ENCODE measurements at regions not wholly inside any gene's neighbourhood (a gene's known extent, or its start where the extent isn't known, plus 50 kb on each side); places are given as distances from the start of the nearest gene placed in this dataset.

- ChIA-PET POLR2A (no interaction called here), CTCF (no interaction called here)
- H3K36me3 Mint-ChIP-seq (ENCODE audit: low read depth), result no peaks in the 10 kb centered on the region
- H3K4me1 ChIP-seq (ENCODE audit: insufficient read depth, low read length), result no peaks in the 10 kb centered on the region
- H3K4me3 ChIP-seq (ENCODE audit: low read length), result no peak overlapping the region
- H3K9me3 Mint-ChIP-seq, result peaks cover 10% of the 10 kb centered on the region
- no peaks in the 10 kb centered on the region for H3K27me3 Mint-ChIP-seq
- intact Hi-C loops (cut with DNase I, micrococcal nuclease), result no loop called here
- DNase-seq (no peak), ATAC-seq (ENCODE audit: poor library complexity) (no peak)
- H3K9me3 ChIP-seq (ENCODE audit: control insufficient read depth in 1 of 2, insufficient read depth in 1 of 2, low read length in 2 of 2), result peaks cover 0 to 5% of the 10 kb centered on the region in 2 experiments
- H3K27me3 ChIP-seq (ENCODE audit: control insufficient read depth in 1 of 2, insufficient read depth in 2 of 2, low read length in 2 of 2), result no peaks in the 10 kb centered on the region
- H3K36me3 ChIP-seq (ENCODE audit: insufficient read depth, low read length), result no peaks in the 10 kb centered on the region
- no peak overlapping the region for H3K4me3 Mint-ChIP-seq
- H3K4me1 Mint-ChIP-seq (ENCODE audit: low read depth), result no peaks in the 10 kb centered on the region
- no peak overlapping the region for H3K27ac ChIP-seq (ENCODE audit: low read depth in 1 of 2, low read length in 2 of 2)
- no peak for TF ChIP-seq CTCF (IDR thresholded peaks at IDR 0.05)
- no peak overlapping the region for H3K27ac Mint-ChIP-seq
Measured at GRCh38 chr4:22999419-22999818, 306.7 kb downstream of the GBA3 start.

GRCh38 chr4:22997358-22998224 lies 304.9 kb downstream of the GBA3 start:
- Mint-ChIP-seq H3K27ac (no peak overlapping the region), H3K36me3 (ENCODE audit: low read depth) (no peaks in the 10 kb centered on the region), H3K27me3 (no peaks in the 10 kb centered on the region), H3K4me3 (no peak overlapping the region), H3K9me3 (peaks cover 10% of the 10 kb centered on the region), H3K4me1 (ENCODE audit: low read depth) (no peaks in the 10 kb centered on the region)
- no peak overlapping the region for H3K4me3 ChIP-seq (ENCODE audit: low read length)
- DNase-seq (no peak), ATAC-seq (ENCODE audit: poor library complexity) (no peak)
- intact Hi-C loops (cut with DNase I, micrococcal nuclease), result no loop called here
- no peak for TF ChIP-seq CTCF (IDR thresholded peaks at IDR 0.05)
- H3K4me1 ChIP-seq (ENCODE audit: insufficient read depth, low read length), result no peaks in the 10 kb centered on the region
- H3K36me3 ChIP-seq (ENCODE audit: insufficient read depth, low read length), result no peaks in the 10 kb centered on the region
- no peak overlapping the region for H3K27ac ChIP-seq (ENCODE audit: low read depth in 1 of 2, low read length in 2 of 2)
- ChIA-PET POLR2A (no interaction called here), CTCF (no interaction called here)
- H3K9me3 ChIP-seq (ENCODE audit: control insufficient read depth in 1 of 2, insufficient read depth in 1 of 2, low read length in 2 of 2), result peaks cover 0 to 5% of the 10 kb centered on the region in 2 experiments
- no peaks in the 10 kb centered on the region for H3K27me3 ChIP-seq (ENCODE audit: control insufficient read depth in 1 of 2, insufficient read depth in 2 of 2, low read length in 2 of 2)

GRCh38 chr4:22991576-22991975 lies 298.8 kb downstream of the GBA3 start:
- Histone ChIP-seq H3K4me1 (ENCODE audit: insufficient read depth, low read length) (no peaks in the 10 kb centered on the region), H3K27me3 (ENCODE audit: control insufficient read depth in 1 of 2, insufficient read depth in 2 of 2, low read length in 2 of 2) (no peaks in the 10 kb centered on the region), H3K36me3 (ENCODE audit: insufficient read depth, low read length) (no peaks in the 10 kb centered on the region), H3K27ac (ENCODE audit: low read depth in 1 of 2, low read length in 2 of 2) (no peak overlapping the region), H3K9me3 (ENCODE audit: control insufficient read depth in 1 of 2, insufficient read depth in 1 of 2, low read length in 2 of 2) (no peaks in the 10 kb centered on the region), H3K4me3 (ENCODE audit: low read length) (no peak overlapping the region)
- no peak overlapping the region for H3K4me3 Mint-ChIP-seq
- no peaks in the 10 kb centered on the region for H3K4me1 Mint-ChIP-seq (ENCODE audit: low read depth)
- ATAC-seq (ENCODE audit: poor library complexity), result no peak
- DNase-seq, result no peak
- ChIA-PET CTCF (interaction anchor here (0.9 kb wide), 1 partner anchor 36 kb away, joined by 3 read pairs; no protein-coding TSS in a partner anchor), POLR2A (no interaction called here)
- intact Hi-C loops (cut with DNase I, micrococcal nuclease), result no loop called here
- H3K9me3 Mint-ChIP-seq, result peaks cover 2% of the 10 kb centered on the region
- H3K36me3 Mint-ChIP-seq (ENCODE audit: low read depth), result no peaks in the 10 kb centered on the region
- H3K27me3 Mint-ChIP-seq, result no peaks in the 10 kb centered on the region
- no peak for TF ChIP-seq CTCF (IDR thresholded peaks at IDR 0.05)
- no peak overlapping the region for H3K27ac Mint-ChIP-seq

All from CD4-positive, alpha-beta T cell (primary cell).